ENCODE measurements at regions not wholly inside any gene's neighbourhood (a gene's known extent, or its start where the extent isn't known, plus 50 kb on each side); places are given as distances from the start of the nearest gene placed in this dataset.

DNA sequence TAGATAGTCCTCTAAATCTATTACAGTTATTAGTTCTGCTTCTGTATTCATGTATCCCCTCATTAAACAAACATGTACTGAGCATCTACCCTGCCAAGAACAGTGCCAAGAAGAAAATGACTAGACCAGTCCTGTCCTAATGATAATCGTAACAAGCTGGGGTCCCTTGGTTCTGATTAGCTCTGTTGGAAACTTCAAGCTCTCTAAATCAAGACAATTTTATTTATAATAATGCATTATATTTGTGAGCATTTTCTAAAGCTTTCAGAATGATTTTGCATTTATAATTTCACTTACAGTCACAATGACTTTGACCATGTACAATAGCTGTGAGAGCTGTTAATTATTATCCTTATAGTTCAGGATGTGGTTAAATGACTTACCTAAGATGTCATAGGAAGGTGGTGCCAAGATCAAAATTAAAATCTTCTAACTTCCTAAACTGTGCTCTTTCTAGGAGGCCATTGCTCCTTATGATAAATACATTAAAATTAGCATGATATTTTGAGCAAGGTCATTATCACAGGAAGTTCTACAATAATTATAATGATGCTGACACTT, 336.5 kb upstream of the SLC39A10 start:
- intact Hi-C loops (cut with DNase I; ENCODE audit: low total_unique reads): no loop called here
- WGBS, 2 donors: 35 to 54% methylated on average over 1 of the region's 1 CpG
- no peak for DNase-seq (ENCODE audit: low spot score in 2 of 2)
- no peak overlapping the region for H3K4me3 ChIP-seq (ENCODE audit: low read depth, poor library complexity, severe bottlenecking)
- no peak for TF ChIP-seq POLR2A (IDR thresholded peaks at IDR 0.05)
- no peak for TF ChIP-seq CTCF (IDR thresholded peaks at IDR 0.05)

GRCh38 chr2:195319548-195320412, 337.2 kb upstream of the SLC39A10 start:
- no peak overlapping the region for H3K4me3 ChIP-seq (ENCODE audit: low read depth, poor library complexity, severe bottlenecking)
- DNase-seq (ENCODE audit: low spot score in 2 of 2): no peak
- TF ChIP-seq CTCF (IDR thresholded peaks at IDR 0.05) (no peak), POLR2A (IDR thresholded peaks at IDR 0.05) (no peak)
- WGBS, 2 donors: 0 to 61% methylated on average over 1 of the region's 1 CpG
- intact Hi-C loops (cut with DNase I; ENCODE audit: low total_unique reads): no loop called here

DNA sequence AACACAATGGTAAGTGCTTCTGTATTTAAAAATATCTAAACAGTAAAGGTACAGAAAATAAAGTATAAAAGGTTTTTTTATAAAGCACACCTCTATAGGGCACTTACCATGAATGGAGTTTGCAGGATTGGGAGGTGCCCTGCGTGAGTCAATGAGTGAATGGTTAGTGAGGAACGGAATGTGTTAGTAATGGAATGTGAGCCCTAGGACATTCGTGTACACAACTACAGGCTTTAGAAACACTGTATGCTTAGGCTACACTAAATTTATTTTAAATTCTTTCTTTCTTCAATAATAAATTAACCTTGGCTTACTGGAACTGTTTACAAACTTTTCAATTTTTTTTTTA, 337.9 kb upstream of the SLC39A10 start:
- DNase-seq (ENCODE audit: low spot score in 2 of 2): no peak
- TF ChIP-seq CTCF (IDR thresholded peaks at IDR 0.05): no peak
- no peak for TF ChIP-seq POLR2A (IDR thresholded peaks at IDR 0.05)
- intact Hi-C loops (cut with DNase I; ENCODE audit: low total_unique reads): no loop called here
- H3K4me3 ChIP-seq (ENCODE audit: low read depth, poor library complexity, severe bottlenecking): no peak overlapping the region
- 45 to 46% methylated on average over 3 of the region's 3 CpGs for WGBS, 2 donors

- TF ChIP-seq CTCF (IDR thresholded peaks at IDR 0.05) (no peak), POLR2A (IDR thresholded peaks at IDR 0.05) (no peak)
- DNase-seq (ENCODE audit: low spot score in 2 of 2): no peak
- 8 to 9% methylated on average over 2 of the region's 2 CpGs for WGBS, 2 donors
- intact Hi-C loops (cut with DNase I; ENCODE audit: low total_unique reads): no loop called here
- no peak overlapping the region for H3K4me3 ChIP-seq (ENCODE audit: low read depth, poor library complexity, severe bottlenecking)
Measured at GRCh38 chr2:195318440-195319111, 338.4 kb upstream of the SLC39A10 start.

DNA sequence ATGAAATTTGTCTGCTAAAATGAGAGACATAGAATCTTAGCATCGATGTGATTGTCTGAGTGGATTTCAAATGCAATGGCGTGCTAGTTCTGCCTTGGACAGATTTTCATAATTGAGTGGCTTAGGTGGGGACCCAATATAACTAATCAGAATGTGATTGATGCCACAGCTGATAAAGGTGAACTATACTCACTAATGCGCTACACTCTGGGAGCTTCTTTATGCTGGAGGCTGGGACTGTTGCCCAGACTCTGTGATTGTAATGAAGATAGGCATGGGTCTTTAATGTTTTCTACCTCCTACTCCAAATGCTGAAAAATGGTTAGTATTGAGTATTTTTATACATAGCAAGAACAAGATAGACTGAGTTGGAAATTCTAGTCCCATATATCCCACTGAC, 339.5 kb upstream of the SLC39A10 start:
- DNase-seq (ENCODE audit: low spot score in 2 of 2): no peak
- 55 to 65% methylated on average over 3 of the region's 3 CpGs for WGBS, 2 donors
- intact Hi-C loops (cut with DNase I; ENCODE audit: low total_unique reads): no loop called here
- no peak overlapping the region for H3K4me3 ChIP-seq (ENCODE audit: low read depth, poor library complexity, severe bottlenecking)
- TF ChIP-seq CTCF (IDR thresholded peaks at IDR 0.05) (no peak), POLR2A (IDR thresholded peaks at IDR 0.05) (no peak)

Measured in lower leg skin (tissue), 4 donors.